HG03457 (cell line): ENCODE measurements at regions not wholly inside any gene's neighbourhood (a gene's known extent, or its start where the extent isn't known, plus 50 kb on each side); places are given as distances from the start of the nearest gene placed in this dataset.
"Not testable (repeated sequence)": the region's sequence is repeated elsewhere in the genome, so short reads cannot be mapped to it uniquely, and the experiment has no call there.

Source experiments
- ATAC-seq: cut with Tn5 transposase; IDR thresholded peaks from one replicate; pipeline ENCODE4 v1.9.1; 2021; ENCODE audit warnings: moderate number of reproducible peaks; ENCODE audit not compliant: unreplicated experiment

- no peak for ATAC-seq
Measured at GRCh38 chr3:61442696-61443095, 118.7 kb upstream of the PTPRG start.

- ATAC-seq = no peak
Measured at GRCh38 chr3:61443886-61444285, 117.5 kb upstream of the PTPRG start.

GRCh38 chr3:61444782-61445181 lies 116.6 kb upstream of the PTPRG start:
- ATAC-seq = no peak

GRCh38 chr3:61445924-61446323 lies 115.4 kb upstream of the PTPRG start:
- ATAC-seq = no peak

- ATAC-seq = no peak
Measured at GRCh38 chr3:61446341-61446740, 115.0 kb upstream of the PTPRG start.

GRCh38 chr3:61448378-61448777 lies 113.0 kb upstream of the PTPRG start:
- no peak for ATAC-seq

- ATAC-seq = no peak
Measured at GRCh38 chr3:61449327-61450040, 111.9 kb upstream of the PTPRG start.

GRCh38 chr3:61450866-61451265 lies 110.5 kb upstream of the PTPRG start:
- ATAC-seq = no peak

GRCh38 chr3:61451841-61452240 lies 109.5 kb upstream of the PTPRG start:
- ATAC-seq = no peak

- no peak for ATAC-seq
Measured at GRCh38 chr3:61452535-61453090, 108.8 kb upstream of the PTPRG start.

- ATAC-seq = no peak
Measured at GRCh38 chr3:61454006-61454585, 107.3 kb upstream of the PTPRG start.

- ATAC-seq = no peak
Measured at GRCh38 chr3:61454801-61455200, 106.6 kb upstream of the PTPRG start.

GRCh38 chr3:61460636-61461035 lies 100.7 kb upstream of the PTPRG start:
- ATAC-seq = no peak

- no peak for ATAC-seq
Measured at GRCh38 chr3:61463191-61463590, 98.2 kb upstream of the PTPRG start.

- ATAC-seq = no peak
Measured at GRCh38 chr3:61464518-61465140, 96.7 kb upstream of the PTPRG start.

GRCh38 chr3:61466357-61466756 lies 95.0 kb upstream of the PTPRG start:
- no peak for ATAC-seq

GRCh38 chr3:61483997-61484396 lies 77.4 kb upstream of the PTPRG start:
- no peak for ATAC-seq

- ATAC-seq = no peak
Measured at GRCh38 chr3:61493339-61493738, 68.0 kb upstream of the PTPRG start.

- ATAC-seq = not testable (repeated sequence)
Measured at GRCh38 chr3:61494309-61494708, 67.1 kb upstream of the PTPRG start.

- no peak for ATAC-seq
Measured at GRCh38 chr3:61497463-61497862, 63.9 kb upstream of the PTPRG start.

GRCh38 chr3:61505197-61505596 lies 56.2 kb upstream of the PTPRG start:
- ATAC-seq = no peak

GRCh38 chr3:61507946-61508345 lies 53.4 kb upstream of the PTPRG start:
- no peak for ATAC-seq
